AG09319 (cell line): ENCODE measurements at regions not wholly inside any gene's neighbourhood (a gene's known extent, or its start where the extent isn't known, plus 50 kb on each side); places are given as distances from the start of the nearest gene placed in this dataset.
"Not testable (repeated sequence)": the region's sequence is repeated elsewhere in the genome, so short reads cannot be mapped to it uniquely, and the experiment has no call there.

Experiments
- DNase-seq: peaks from one replicate; pipeline ENCODE4 v3.0.0-alpha.2; 2010; ENCODE audit warnings: low read depth; ENCODE audit errors: extremely low read depth
- CTCF ChIP-seq: IDR thresholded peaks from 2 replicates; pipeline ENCODE4 v1.5.1; 2011; ENCODE audit warnings: low read depth, mild to moderate bottlenecking, inconsistent platforms, low read length, moderate library complexity

GRCh38 chr6:147950623-147950987 lies 392.0 kb upstream of the SASH1 start:
- DNase-seq, result no peak

GRCh38 chr6:147951726-147952125 lies 390.9 kb upstream of the SASH1 start:
- no peak for TF ChIP-seq CTCF

More at GRCh38 chr6:147950623-147950987, 392.0 kb upstream of the SASH1 start:
- no peak for TF ChIP-seq CTCF

GRCh38 chr6:147954938-147955337 lies 387.7 kb upstream of the SASH1 start:
- DNase-seq, result no peak
- no peak for TF ChIP-seq CTCF

More at GRCh38 chr6:147951726-147952125, 390.9 kb upstream of the SASH1 start:
- no peak for DNase-seq

GRCh38 chr6:147958683-147959082 lies 384.0 kb upstream of the SASH1 start:
- TF ChIP-seq CTCF, result no peak
- DNase-seq, result no peak

- TF ChIP-seq CTCF, result no peak
- DNase-seq, result no peak
Measured at GRCh38 chr6:147961481-147962141, 381.0 kb upstream of the SASH1 start.

GRCh38 chr6:147965448-147965847 lies 377.2 kb upstream of the SASH1 start:
- not testable (repeated sequence) for DNase-seq

- DNase-seq, result no peak
- no peak for TF ChIP-seq CTCF
Measured at GRCh38 chr6:147970970-147971369, 371.7 kb upstream of the SASH1 start.

- TF ChIP-seq CTCF, result no peak
- DNase-seq, result no peak
Measured at GRCh38 chr6:147972448-147972847, 370.2 kb upstream of the SASH1 start.
